ENCODE measurements at regions not wholly inside any gene's neighbourhood (a gene's known extent, or its start where the extent isn't known, plus 50 kb on each side); places are given as distances from the start of the nearest gene placed in this dataset.

- TF ChIP-seq CTCF (conservative IDR thresholded peaks at IDR 0.05; ENCODE audit: low read depth, low read length) (no peak), EZH2 (IDR thresholded peaks at IDR 0.05; ENCODE audit: low read length, unreplicated experiment) (no peak), EZH2phosphoT487 (IDR thresholded peaks at IDR 0.05; ENCODE audit: borderline replicate concordance, low read length) (no peak)
Observed at GRCh38 chr2:146847846-146848245, 997.0 kb upstream of the ACVR2A start.

Data from PC-3 (cell line).